ENCODE measurements at regions not wholly inside any gene's neighbourhood (a gene's known extent, or its start where the extent isn't known, plus 50 kb on each side); places are given as distances from the start of the nearest gene placed in this dataset.

DNA sequence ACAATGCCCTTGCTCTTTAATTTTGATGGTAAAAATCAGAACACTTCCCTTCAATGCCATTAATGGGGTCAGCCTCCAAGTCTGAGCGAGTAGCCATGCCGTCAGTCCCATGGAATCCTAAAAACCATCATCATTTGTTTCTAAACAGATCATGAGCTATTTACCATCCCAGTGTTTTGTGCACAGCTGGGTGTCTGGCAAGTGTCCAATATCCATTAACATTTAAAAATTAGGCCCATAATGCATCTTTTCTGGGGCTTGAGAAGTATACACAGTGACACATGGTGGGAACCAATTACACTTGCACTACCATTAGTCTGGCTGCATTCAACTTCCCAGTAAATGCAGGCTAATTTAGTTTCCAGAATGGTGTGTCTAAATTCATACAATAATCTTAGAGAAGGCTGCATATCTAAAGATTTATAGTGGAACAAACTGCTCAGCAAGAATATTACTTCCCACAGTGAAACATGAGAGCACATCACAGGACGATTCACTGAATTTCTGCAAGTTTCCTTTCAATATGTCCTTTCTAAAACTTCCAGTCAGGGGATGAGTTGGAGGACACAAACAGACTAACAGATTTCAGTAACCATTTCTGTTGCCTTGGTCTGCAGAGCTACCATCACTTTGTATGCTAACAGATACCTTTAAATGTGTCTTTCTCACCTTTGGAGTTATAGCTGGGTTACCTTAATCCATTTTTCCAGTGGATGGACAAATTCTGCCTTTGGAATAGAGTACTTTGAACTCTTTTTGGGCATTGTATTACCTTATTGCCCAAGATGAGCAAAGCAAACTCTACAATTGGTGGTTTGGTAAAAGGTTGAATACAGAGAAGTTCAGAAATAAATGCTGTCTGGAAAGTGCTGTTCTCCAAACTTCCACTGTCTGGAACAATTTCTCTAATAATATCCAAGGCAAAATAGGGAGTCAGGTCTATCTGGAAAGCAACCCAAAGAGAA is 258.0 kb downstream of the PTBP2 start:
- Histone ChIP-seq H3K4me1 (no peaks in the 10 kb centered on the region), H3K4me3 (no peak overlapping the region), H3K36me3 (no peaks in the 10 kb centered on the region), H3K9me3 (no peaks in the 10 kb centered on the region), H3K27ac (no peak overlapping the region), H3K27me3 (no peaks in the 10 kb centered on the region)
- intact Hi-C loops (cut with DNase I): no loop called here
- ATAC-seq (no peak), DNase-seq (no peak)
- TF ChIP-seq, protein P1, sequence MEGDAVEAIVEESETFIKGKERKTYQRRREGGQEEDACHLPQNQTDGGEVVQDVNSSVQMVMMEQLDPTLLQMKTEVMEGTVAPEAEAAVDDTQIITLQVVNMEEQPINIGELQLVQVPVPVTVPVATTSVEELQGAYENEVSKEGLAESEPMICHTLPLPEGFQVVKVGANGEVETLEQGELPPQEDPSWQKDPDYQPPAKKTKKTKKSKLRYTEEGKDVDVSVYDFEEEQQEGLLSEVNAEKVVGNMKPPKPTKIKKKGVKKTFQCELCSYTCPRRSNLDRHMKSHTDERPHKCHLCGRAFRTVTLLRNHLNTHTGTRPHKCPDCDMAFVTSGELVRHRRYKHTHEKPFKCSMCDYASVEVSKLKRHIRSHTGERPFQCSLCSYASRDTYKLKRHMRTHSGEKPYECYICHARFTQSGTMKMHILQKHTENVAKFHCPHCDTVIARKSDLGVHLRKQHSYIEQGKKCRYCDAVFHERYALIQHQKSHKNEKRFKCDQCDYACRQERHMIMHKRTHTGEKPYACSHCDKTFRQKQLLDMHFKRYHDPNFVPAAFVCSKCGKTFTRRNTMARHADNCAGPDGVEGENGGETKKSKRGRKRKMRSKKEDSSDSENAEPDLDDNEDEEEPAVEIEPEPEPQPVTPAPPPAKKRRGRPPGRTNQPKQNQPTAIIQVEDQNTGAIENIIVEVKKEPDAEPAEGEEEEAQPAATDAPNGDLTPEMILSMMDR (IDR thresholded peaks at IDR 0.05): no peak

DNA sequence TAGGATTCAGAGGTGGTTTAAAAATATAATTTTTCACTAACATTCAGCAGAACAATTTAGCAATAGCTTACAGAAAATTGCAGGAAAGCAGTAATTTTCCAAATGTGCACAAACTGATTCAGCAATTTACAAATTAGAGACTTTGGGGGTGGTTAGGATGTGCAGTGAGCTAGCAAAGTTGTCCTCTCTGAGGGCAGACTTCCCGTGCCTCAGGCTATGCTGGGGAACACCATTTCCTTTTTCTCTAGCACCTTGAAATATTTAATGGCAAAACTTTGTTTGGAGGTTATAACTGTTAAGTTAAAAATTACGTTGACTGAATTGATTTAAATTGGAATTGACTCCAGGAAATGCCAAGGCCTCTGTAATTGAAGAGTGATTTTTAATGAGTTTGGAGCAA is 258.9 kb downstream of the PTBP2 start:
- intact Hi-C loops (cut with DNase I): no loop called here
- TF ChIP-seq, protein P1 (IDR thresholded peaks at IDR 0.05): no peak
- H3K4me1 ChIP-seq: no peaks in the 10 kb centered on the region
- no peaks in the 10 kb centered on the region for H3K36me3 ChIP-seq
- H3K27ac ChIP-seq: no peak overlapping the region
- H3K27me3 ChIP-seq: no peaks in the 10 kb centered on the region
- no peaks in the 10 kb centered on the region for H3K9me3 ChIP-seq
- H3K4me3 ChIP-seq: no peak overlapping the region
- ATAC-seq: no peak
- no peak for DNase-seq

DNA sequence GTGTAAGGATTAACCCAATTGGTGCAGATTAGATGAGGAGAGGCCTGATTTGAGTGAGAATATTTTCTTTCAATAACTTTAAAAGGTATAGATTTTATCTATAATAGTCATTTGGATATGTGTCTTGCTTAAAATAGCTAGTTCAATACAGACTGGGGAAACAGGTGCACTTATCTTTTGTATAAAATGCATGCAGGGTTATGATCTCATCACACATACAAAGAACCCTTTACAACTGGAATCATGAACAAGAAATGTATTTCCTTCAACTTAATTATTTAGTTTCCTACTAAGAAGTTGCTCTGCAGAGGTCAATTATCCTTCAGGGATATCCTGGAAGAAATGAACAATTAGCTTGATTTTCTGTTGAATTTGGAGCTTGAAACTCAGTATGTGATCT is 259.6 kb downstream of the PTBP2 start:
- TF ChIP-seq, protein P1 (IDR thresholded peaks at IDR 0.05): no peak
- DNase-seq (no peak), ATAC-seq (no peak)
- Histone ChIP-seq H3K36me3 (no peaks in the 10 kb centered on the region), H3K27me3 (no peaks in the 10 kb centered on the region), H3K4me3 (no peak overlapping the region), H3K27ac (no peak overlapping the region), H3K9me3 (no peaks in the 10 kb centered on the region), H3K4me1 (no peaks in the 10 kb centered on the region)
- intact Hi-C loops (cut with DNase I): no loop called here

DNA sequence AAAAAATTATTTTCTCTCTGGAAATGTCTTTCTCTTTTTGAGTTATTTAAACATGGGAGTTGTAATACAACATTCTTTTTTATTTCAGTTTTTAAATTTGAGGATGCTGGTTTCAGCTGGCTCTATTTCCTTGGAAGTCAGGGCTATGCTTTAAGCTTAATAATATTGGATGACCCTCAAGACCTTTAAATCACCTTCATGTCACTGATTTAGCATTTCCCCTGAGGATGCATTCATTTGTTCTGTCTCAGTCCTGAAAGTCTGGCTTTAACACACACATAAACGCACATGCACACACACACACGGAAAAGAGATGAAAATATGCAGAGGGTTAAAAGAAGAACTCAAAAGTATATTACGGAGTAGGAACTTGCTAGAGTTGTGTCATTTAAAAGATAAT is 260.5 kb downstream of the PTBP2 start:
- H3K4me1 ChIP-seq: no peaks in the 10 kb centered on the region
- no peaks in the 10 kb centered on the region for H3K9me3 ChIP-seq
- H3K4me3 ChIP-seq: no peak overlapping the region
- H3K27ac ChIP-seq: no peak overlapping the region
- H3K36me3 ChIP-seq: no peaks in the 10 kb centered on the region
- TF ChIP-seq, protein P1 (IDR thresholded peaks at IDR 0.05): no peak
- DNase-seq (no peak), ATAC-seq (no peak)
- no peaks in the 10 kb centered on the region for H3K27me3 ChIP-seq
- intact Hi-C loops (cut with DNase I): no loop called here

DNA sequence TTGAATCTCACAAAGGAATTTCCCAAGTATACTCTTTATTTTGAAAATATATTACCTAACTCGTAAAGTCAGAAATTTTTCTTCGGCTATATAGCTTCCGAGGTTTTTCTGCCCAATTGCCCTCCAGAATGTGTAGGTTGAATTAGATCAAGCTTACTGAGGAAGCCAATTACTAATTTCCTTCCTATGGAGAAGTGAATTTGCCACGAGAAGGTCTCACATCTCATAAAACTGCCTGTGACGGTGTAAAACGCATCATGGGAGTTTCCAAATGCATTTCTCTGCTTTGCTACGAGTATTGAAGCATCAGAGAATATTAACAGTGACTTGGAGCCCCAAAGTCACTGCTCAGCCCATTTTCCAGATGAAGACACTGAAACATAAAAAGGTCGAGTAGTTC is 262.3 kb downstream of the PTBP2 start:
- TF ChIP-seq, protein P1 (IDR thresholded peaks at IDR 0.05): no peak

More for the DNA sequence above, 262.3 kb downstream of the PTBP2 start:
- intact Hi-C loops (cut with DNase I): no loop called here
- H3K36me3 ChIP-seq: no peaks in the 10 kb centered on the region
- no peak for ATAC-seq
- DNase-seq: no peak
- no peaks in the 10 kb centered on the region for H3K4me1 ChIP-seq
- no peak overlapping the region for H3K4me3 ChIP-seq
- H3K27me3 ChIP-seq: no peaks in the 10 kb centered on the region
- H3K27ac ChIP-seq: no peak overlapping the region
- no peaks in the 10 kb centered on the region for H3K9me3 ChIP-seq

All from upper lobe of right lung (tissue), 1 donor.